ENCODE measurements at regions not wholly inside any gene's neighbourhood (a gene's known extent, or its start where the extent isn't known, plus 50 kb on each side); places are given as distances from the start of the nearest gene placed in this dataset.
A peak's percentile ranks its signal among the peaks of the same experiment; 100 is the strongest.

GRCh38 chr9:82101475-82101874 lies 112.9 kb downstream of the SPATA31D1 start:
- H2BK120ac ChIP-seq (ENCODE audit: insufficient read depth, low read length, poor library complexity): no peak overlapping the region
- no peak overlapping the region for H3K4me3 ChIP-seq (ENCODE audit: low read depth, low read length)
- H2BK5ac ChIP-seq (ENCODE audit: low read depth, low read length, poor library complexity): no peak overlapping the region
- no peak overlapping the region for H4K8ac ChIP-seq (ENCODE audit: low read depth, low read length)
- H4K12ac ChIP-seq (ENCODE audit: low read depth, low read length): no peak overlapping the region
- H3K9me3 ChIP-seq (ENCODE audit: insufficient read depth, low read depth, low read length): peaks cover 6% of the 10 kb centered on the region
- WGBS (ENCODE audit: extremely low coverage, insufficient coverage, insufficient read length): no CpG with 5 or more reads among the region's 1 CpG
- no peaks in the 10 kb centered on the region for H3K79me1 ChIP-seq (ENCODE audit: low read length)
- H3K18ac ChIP-seq (ENCODE audit: low read length): no peak overlapping the region
- no peak overlapping the region for H4K91ac ChIP-seq (ENCODE audit: low read depth, low read length)
- peaks cover 0 to 1% of the 10 kb centered on the region in 2 experiments for H3K36me3 ChIP-seq (ENCODE audit: control insufficient read depth in 1 of 2, insufficient read depth in 2 of 2, low read length in 2 of 2)
- H3K27ac ChIP-seq (ENCODE audit: low read depth, low read length): no peak overlapping the region
- no peak overlapping the region for H2AK5ac ChIP-seq (ENCODE audit: low read length)
- no peaks in the 10 kb centered on the region for H3K79me2 ChIP-seq (ENCODE audit: control insufficient read depth, insufficient read depth, low read length, poor library complexity)
- no peak overlapping the region for H3K9ac ChIP-seq (ENCODE audit: low read length)
- H2AFZ ChIP-seq (ENCODE audit: insufficient read depth, low read length, poor library complexity): no peak overlapping the region
- no peak overlapping the region for H3K4ac ChIP-seq (ENCODE audit: low read depth, low read length)
- no peak overlapping the region for H3K4me2 ChIP-seq (ENCODE audit: low read length)
- no peaks in the 10 kb centered on the region for H3K4me1 ChIP-seq (ENCODE audit: control insufficient read depth in 1 of 2, insufficient read depth in 2 of 2, low read length in 2 of 2)
- H3K14ac ChIP-seq (ENCODE audit: low read length): no peak overlapping the region
- H3K23ac ChIP-seq (ENCODE audit: low read length): peak overlapping the region; percentile 58
- H2BK12ac ChIP-seq (ENCODE audit: low read length): no peak overlapping the region
- DNase-seq: peak in 1 of 2 donors; percentile 41
- no peaks in the 10 kb centered on the region for H3K27me3 ChIP-seq (ENCODE audit: insufficient read depth, low read length)

DNA sequence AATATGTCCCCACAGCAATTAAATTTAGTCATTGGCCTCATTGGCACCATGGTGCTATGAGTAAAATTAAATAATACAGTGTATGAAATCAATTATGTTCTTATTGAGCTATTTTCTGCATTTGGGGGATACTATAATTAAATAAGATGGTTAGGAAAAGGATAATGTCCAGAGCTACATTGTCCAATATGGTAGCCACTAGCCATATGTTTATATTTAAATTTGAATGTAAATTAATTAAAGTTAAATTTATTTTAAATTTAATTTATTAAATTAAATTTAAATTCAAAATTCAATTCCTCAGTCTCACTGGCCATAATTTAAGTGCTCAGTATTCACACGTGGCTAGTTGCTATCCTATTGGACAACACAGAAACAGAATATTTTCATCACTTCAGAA lies 115.7 kb downstream of the SPATA31D1 start:
- Histone ChIP-seq H4K8ac (ENCODE audit: low read depth, low read length) (no peak overlapping the region), H3K4me1 (ENCODE audit: control insufficient read depth in 1 of 2, insufficient read depth in 2 of 2, low read length in 2 of 2) (no peaks in the 10 kb centered on the region), H3K9ac (ENCODE audit: low read length) (no peak overlapping the region), H3K4me3 (ENCODE audit: low read depth, low read length) (no peak overlapping the region), H2AK5ac (ENCODE audit: low read length) (no peak overlapping the region), H2AFZ (ENCODE audit: insufficient read depth, low read length, poor library complexity) (no peak overlapping the region), H3K27ac (ENCODE audit: low read depth, low read length) (no peak overlapping the region), H3K4me2 (ENCODE audit: low read length) (no peak overlapping the region), H3K36me3 (ENCODE audit: control insufficient read depth in 1 of 2, insufficient read depth in 2 of 2, low read length in 2 of 2) (no peaks in the 10 kb centered on the region), H2BK5ac (ENCODE audit: low read depth, low read length, poor library complexity) (no peak overlapping the region), H3K14ac (ENCODE audit: low read length) (no peak overlapping the region), H3K79me1 (ENCODE audit: low read length) (no peaks in the 10 kb centered on the region), H3K27me3 (ENCODE audit: insufficient read depth, low read length) (no peaks in the 10 kb centered on the region), H4K12ac (ENCODE audit: low read depth, low read length) (no peak overlapping the region), H3K23ac (ENCODE audit: low read length) (no peak overlapping the region), H4K91ac (ENCODE audit: low read depth, low read length) (no peak overlapping the region), H3K18ac (ENCODE audit: low read length) (no peak overlapping the region), H2BK120ac (ENCODE audit: insufficient read depth, low read length, poor library complexity) (no peak overlapping the region), H3K9me3 (ENCODE audit: insufficient read depth, low read depth, low read length) (peaks cover 6% of the 10 kb centered on the region), H2BK12ac (ENCODE audit: low read length) (no peak overlapping the region), H3K79me2 (ENCODE audit: control insufficient read depth, insufficient read depth, low read length, poor library complexity) (no peaks in the 10 kb centered on the region), H3K4ac (ENCODE audit: low read depth, low read length) (no peak overlapping the region)
- no CpG with 5 or more reads among the region's 1 CpG for WGBS (ENCODE audit: extremely low coverage, insufficient coverage, insufficient read length)
- no peak for DNase-seq

DNA sequence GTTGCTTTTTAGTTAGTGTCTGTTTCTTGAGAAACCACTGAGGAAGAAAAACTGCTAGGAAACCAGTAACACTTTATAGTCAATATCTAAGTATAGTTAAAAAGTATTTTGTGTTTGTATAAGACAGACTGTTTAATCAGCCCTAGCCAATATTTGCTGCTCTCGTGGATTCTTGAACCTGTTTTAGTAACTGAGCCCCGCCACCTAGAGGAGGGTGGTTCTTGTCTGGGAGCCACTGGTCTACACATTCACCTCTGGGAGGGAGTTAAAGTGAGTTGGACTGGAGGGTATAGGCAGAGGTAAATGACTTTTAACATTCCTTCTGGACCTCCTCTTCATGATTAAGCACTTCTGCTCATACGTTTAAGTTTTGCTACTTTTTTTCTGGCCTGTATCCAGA lies 117.2 kb downstream of the SPATA31D1 start:
- H3K23ac ChIP-seq (ENCODE audit: low read length): no peak overlapping the region
- H4K91ac ChIP-seq (ENCODE audit: low read depth, low read length): no peak overlapping the region
- no peak overlapping the region for H3K4me3 ChIP-seq (ENCODE audit: low read depth, low read length)
- H3K27me3 ChIP-seq (ENCODE audit: insufficient read depth, low read length): no peaks in the 10 kb centered on the region
- H2AK5ac ChIP-seq (ENCODE audit: low read length): no peak overlapping the region
- H3K36me3 ChIP-seq (ENCODE audit: control insufficient read depth in 1 of 2, insufficient read depth in 2 of 2, low read length in 2 of 2): no peaks in the 10 kb centered on the region
- no peak for DNase-seq
- no peak overlapping the region for H2BK5ac ChIP-seq (ENCODE audit: low read depth, low read length, poor library complexity)
- H2AFZ ChIP-seq (ENCODE audit: insufficient read depth, low read length, poor library complexity): no peak overlapping the region
- no peak overlapping the region for H3K14ac ChIP-seq (ENCODE audit: low read length)
- no peak overlapping the region for H4K8ac ChIP-seq (ENCODE audit: low read depth, low read length)
- H2BK12ac ChIP-seq (ENCODE audit: low read length): no peak overlapping the region
- H4K12ac ChIP-seq (ENCODE audit: low read depth, low read length): no peak overlapping the region
- H3K4me2 ChIP-seq (ENCODE audit: low read length): no peak overlapping the region
- no peak overlapping the region for H3K18ac ChIP-seq (ENCODE audit: low read length)
- H3K79me1 ChIP-seq (ENCODE audit: low read length): no peaks in the 10 kb centered on the region
- no peak overlapping the region for H3K9ac ChIP-seq (ENCODE audit: low read length)
- no peak overlapping the region for H3K4ac ChIP-seq (ENCODE audit: low read depth, low read length)
- H2BK120ac ChIP-seq (ENCODE audit: insufficient read depth, low read length, poor library complexity): no peak overlapping the region
- no peaks in the 10 kb centered on the region for H3K4me1 ChIP-seq (ENCODE audit: control insufficient read depth in 1 of 2, insufficient read depth in 2 of 2, low read length in 2 of 2)
- peaks cover 6% of the 10 kb centered on the region for H3K9me3 ChIP-seq (ENCODE audit: insufficient read depth, low read depth, low read length)
- whole genome bisulfite sequencing (ENCODE audit: extremely low coverage, insufficient coverage, insufficient read length): no CpG with 5 or more reads among the region's 3 CpGs
- H3K79me2 ChIP-seq (ENCODE audit: control insufficient read depth, insufficient read depth, low read length, poor library complexity): no peaks in the 10 kb centered on the region
- H3K27ac ChIP-seq (ENCODE audit: low read depth, low read length): no peak overlapping the region

DNA sequence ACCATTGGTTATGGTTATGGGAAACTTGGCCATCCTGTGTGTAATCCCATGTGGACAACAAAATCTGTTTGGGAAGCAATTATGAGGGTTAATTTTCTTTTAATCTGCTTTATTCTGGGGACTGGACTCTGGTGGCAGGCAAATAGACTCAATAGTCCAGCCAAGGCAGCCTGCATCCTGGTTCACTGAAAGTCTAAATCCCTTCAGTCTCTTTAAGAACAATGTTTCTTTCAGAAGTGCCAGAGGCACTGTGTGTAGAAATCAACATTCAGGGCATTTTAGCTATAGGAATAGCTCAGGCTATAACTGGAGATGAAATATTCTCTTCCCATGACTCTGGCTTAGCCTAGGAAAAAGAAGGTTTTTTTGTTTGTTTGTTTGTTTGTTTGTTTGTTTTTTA lies 118.0 kb downstream of the SPATA31D1 start:
- Histone ChIP-seq H3K27ac (ENCODE audit: low read depth, low read length) (no peak overlapping the region), H3K18ac (ENCODE audit: low read length) (no peak overlapping the region)

More for the DNA sequence above, 118.0 kb downstream of the SPATA31D1 start:
- Histone ChIP-seq H2BK5ac (ENCODE audit: low read depth, low read length, poor library complexity) (no peak overlapping the region), H3K4ac (ENCODE audit: low read depth, low read length) (no peak overlapping the region), H3K9ac (ENCODE audit: low read length) (no peak overlapping the region), H3K27me3 (ENCODE audit: insufficient read depth, low read length) (no peaks in the 10 kb centered on the region), H3K23ac (ENCODE audit: low read length) (no peak overlapping the region), H4K91ac (ENCODE audit: low read depth, low read length) (no peak overlapping the region), H2BK120ac (ENCODE audit: insufficient read depth, low read length, poor library complexity) (no peak overlapping the region), H3K4me1 (ENCODE audit: control insufficient read depth in 1 of 2, insufficient read depth in 2 of 2, low read length in 2 of 2) (no peaks in the 10 kb centered on the region), H2AFZ (ENCODE audit: insufficient read depth, low read length, poor library complexity) (no peak overlapping the region), H3K9me3 (ENCODE audit: insufficient read depth, low read depth, low read length) (peaks cover 6% of the 10 kb centered on the region), H4K12ac (ENCODE audit: low read depth, low read length) (no peak overlapping the region), H3K4me2 (ENCODE audit: low read length) (no peak overlapping the region), H2AK5ac (ENCODE audit: low read length) (no peak overlapping the region), H3K79me2 (ENCODE audit: control insufficient read depth, insufficient read depth, low read length, poor library complexity) (no peaks in the 10 kb centered on the region), H3K4me3 (ENCODE audit: low read depth, low read length) (no peak overlapping the region), H3K14ac (ENCODE audit: low read length) (no peak overlapping the region), H3K79me1 (ENCODE audit: low read length) (no peaks in the 10 kb centered on the region), H3K36me3 (ENCODE audit: control insufficient read depth in 1 of 2, insufficient read depth in 2 of 2, low read length in 2 of 2) (no peaks in the 10 kb centered on the region), H2BK12ac (ENCODE audit: low read length) (no peak overlapping the region), H4K8ac (ENCODE audit: low read depth, low read length) (no peak overlapping the region)
- DNase-seq: peak in 1 of 2 donors; percentile 19

Data from trophoblast cell (in vitro differentiated cells and primary cell).